ENCODE measurements at regions not wholly inside any gene's neighbourhood (a gene's known extent, or its start where the extent isn't known, plus 50 kb on each side); places are given as distances from the start of the nearest gene placed in this dataset.

DNA sequence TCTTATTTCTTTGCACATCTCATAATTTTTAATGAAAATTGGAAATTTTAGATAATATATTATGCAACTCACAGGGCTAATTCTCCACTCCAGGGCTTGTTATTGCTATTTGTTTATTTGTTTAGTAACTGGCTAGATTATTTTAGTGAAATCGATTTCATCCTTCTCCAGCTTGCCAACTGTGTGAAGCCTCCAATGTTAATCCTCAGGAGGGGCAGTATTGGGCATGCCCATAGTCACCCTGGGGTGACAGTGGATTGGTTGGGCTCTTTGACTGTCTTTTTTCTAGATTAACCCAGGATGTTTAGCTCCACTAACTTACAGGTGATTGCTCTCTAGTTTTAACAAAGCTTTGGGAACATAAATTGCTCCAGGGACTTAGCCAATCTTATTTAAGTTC, 450.1 kb downstream of the BMP2 start:
- no peaks in the 10 kb centered on the region for H3K4me1 ChIP-seq
- no peak for TF ChIP-seq CTCF (IDR thresholded peaks at IDR 0.05)
- H3K27me3 ChIP-seq (ENCODE audit: low read depth): no peaks in the 10 kb centered on the region
- H3K36me3 ChIP-seq: no peaks in the 10 kb centered on the region
- no peak for ATAC-seq
- intact Hi-C loops (cut with DNase I): no loop called here
- no peak overlapping the region for H3K4me3 ChIP-seq
- H3K9me3 ChIP-seq: no peaks in the 10 kb centered on the region
- no peak for DNase-seq
- no peak overlapping the region for H3K27ac ChIP-seq

DNA sequence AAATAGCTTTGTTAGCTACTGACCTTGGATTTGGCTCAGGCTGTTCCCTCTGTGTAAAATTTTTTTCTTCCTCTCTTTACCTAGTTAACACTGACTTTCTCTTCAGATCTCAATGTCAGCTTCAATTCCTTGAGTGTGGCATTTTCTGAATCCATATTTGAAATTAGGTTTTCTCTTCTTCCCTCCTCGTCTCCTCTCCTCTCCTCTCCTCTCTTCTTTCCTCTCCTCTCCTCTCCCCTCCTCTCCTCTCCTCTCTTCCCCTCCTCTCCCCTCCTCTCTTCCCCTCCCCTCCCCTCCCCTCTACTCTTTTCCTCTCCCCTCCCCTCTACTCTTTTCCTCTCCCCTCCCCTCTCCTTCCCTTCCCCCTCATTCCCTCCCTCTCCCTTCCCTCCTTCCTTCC, 453.3 kb downstream of the BMP2 start:
- DNase-seq (no peak), ATAC-seq (no peak)
- H3K4me3 ChIP-seq: no peak overlapping the region
- H3K4me1 ChIP-seq: no peaks in the 10 kb centered on the region
- TF ChIP-seq CTCF (IDR thresholded peaks at IDR 0.05): no peak
- no peaks in the 10 kb centered on the region for H3K36me3 ChIP-seq
- intact Hi-C loops (cut with DNase I): no loop called here
- no peaks in the 10 kb centered on the region for H3K27me3 ChIP-seq (ENCODE audit: low read depth)
- H3K27ac ChIP-seq: no peak overlapping the region
- H3K9me3 ChIP-seq: no peaks in the 10 kb centered on the region

- Histone ChIP-seq H3K9me3 (no peaks in the 10 kb centered on the region), H3K27ac (no peak overlapping the region), H3K4me1 (no peaks in the 10 kb centered on the region), H3K4me3 (no peak overlapping the region), H3K36me3 (no peaks in the 10 kb centered on the region), H3K27me3 (ENCODE audit: low read depth) (no peaks in the 10 kb centered on the region)
- no peak for TF ChIP-seq CTCF (IDR thresholded peaks at IDR 0.05)
- intact Hi-C loops (cut with DNase I): no loop called here
- ATAC-seq: no peak
- DNase-seq: no peak
Observed at GRCh38 chr20:7226156-7226555, 458.7 kb downstream of the BMP2 start.

DNA sequence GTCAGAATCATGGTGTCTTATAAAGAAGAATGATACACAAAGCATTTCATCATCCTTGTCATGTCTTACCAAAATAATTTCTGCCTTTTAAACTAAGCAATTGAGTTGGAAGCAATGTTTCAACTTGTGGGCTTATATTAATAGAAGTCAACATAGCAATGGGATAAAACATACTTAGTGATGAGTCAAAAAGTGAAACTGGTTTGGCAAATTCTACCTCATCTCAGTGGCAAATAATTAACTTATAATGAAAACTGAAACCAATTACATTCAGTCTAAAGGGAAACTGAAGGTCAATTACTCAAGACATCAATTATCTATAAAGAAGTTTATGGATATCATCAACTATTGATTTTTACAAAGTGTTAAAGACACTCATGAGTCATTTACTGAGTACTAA, 463.8 kb downstream of the BMP2 start:
- Histone ChIP-seq H3K4me1 (no peaks in the 10 kb centered on the region), H3K9me3 (peaks cover 16% of the 10 kb centered on the region), H3K27ac (no peak overlapping the region), H3K27me3 (ENCODE audit: low read depth) (no peaks in the 10 kb centered on the region), H3K36me3 (no peaks in the 10 kb centered on the region), H3K4me3 (no peak overlapping the region)
- DNase-seq (no peak), ATAC-seq (no peak)
- intact Hi-C loops (cut with DNase I): no loop called here
- TF ChIP-seq CTCF (IDR thresholded peaks at IDR 0.05): no peak

DNA sequence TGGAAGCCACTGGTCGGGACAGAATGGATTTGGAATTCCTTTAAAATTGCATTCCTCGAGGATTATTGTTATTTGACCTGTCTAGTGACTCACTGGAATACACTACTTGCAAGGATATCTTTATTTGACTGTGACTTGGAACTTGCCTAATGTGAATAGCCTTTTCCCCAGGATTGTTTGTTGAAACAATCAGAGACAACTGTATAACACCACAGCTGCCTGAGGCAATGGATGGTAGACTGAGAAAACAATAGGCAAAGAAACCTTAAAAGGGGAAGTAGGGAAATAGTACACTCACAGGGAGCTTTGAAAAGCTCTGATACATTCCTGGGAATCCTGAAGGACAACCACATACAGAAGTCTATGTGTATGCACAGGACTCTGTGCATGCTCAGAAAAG, 465.3 kb downstream of the BMP2 start:
- Histone ChIP-seq H3K27ac (no peak overlapping the region), H3K4me3 (no peak overlapping the region), H3K27me3 (ENCODE audit: low read depth) (no peaks in the 10 kb centered on the region), H3K4me1 (no peaks in the 10 kb centered on the region), H3K36me3 (no peaks in the 10 kb centered on the region), H3K9me3 (peaks cover 16% of the 10 kb centered on the region)
- intact Hi-C loops (cut with DNase I): no loop called here
- no peak for TF ChIP-seq CTCF (IDR thresholded peaks at IDR 0.05)
- no peak for DNase-seq
- no peak for ATAC-seq

GRCh38 chr20:7237251-7237650, 469.8 kb downstream of the BMP2 start:
- H3K27ac ChIP-seq: no peak overlapping the region
- H3K4me1 ChIP-seq: no peaks in the 10 kb centered on the region
- no peaks in the 10 kb centered on the region for H3K27me3 ChIP-seq (ENCODE audit: low read depth)
- intact Hi-C loops (cut with DNase I): no loop called here
- no peak for TF ChIP-seq CTCF (IDR thresholded peaks at IDR 0.05)
- H3K9me3 ChIP-seq: peaks cover 10% of the 10 kb centered on the region
- no peaks in the 10 kb centered on the region for H3K36me3 ChIP-seq
- no peak overlapping the region for H3K4me3 ChIP-seq
- DNase-seq (no peak), ATAC-seq (no peak)
